ENCODE measurements at regions not wholly inside any gene's neighbourhood (a gene's known extent, or its start where the extent isn't known, plus 50 kb on each side); places are given as distances from the start of the nearest gene placed in this dataset.

DNA sequence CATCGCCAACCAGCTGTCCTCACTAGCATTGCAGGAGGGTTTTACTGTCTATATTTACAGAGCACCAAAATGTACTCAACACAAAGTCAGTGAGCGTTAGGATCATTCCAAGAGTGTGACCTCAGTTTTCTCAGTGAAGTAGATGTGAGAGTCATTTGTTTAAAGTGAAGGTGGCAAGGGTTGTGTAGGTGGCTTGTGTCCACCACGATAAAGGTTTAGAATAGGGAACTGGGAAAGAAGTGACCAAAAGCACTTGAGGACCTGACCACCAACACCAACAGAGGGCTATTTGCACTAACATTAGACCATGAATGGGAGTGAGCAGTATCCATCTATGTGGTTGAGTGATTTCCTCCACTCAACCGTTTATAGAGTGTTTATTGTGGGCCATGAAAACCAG is 152.5 kb upstream of the POU2AF2 start:
- H3F3A ChIP-seq (ENCODE audit: insufficient read depth, low read length): 0 out of 2 replicates have a peak, but pooled peaks cover 3% of the 10 kb centered on the region
- peaks cover 19% of the 10 kb centered on the region for H3K27me3 ChIP-seq (replicated peaks; ENCODE audit: insufficient read depth, low read length)
- no peaks in the 10 kb centered on the region for H3K9me3 ChIP-seq (replicated peaks; ENCODE audit: insufficient read depth, low read length)
- no peaks in the 10 kb centered on the region for H4K20me1 ChIP-seq (ENCODE audit: insufficient read depth, low read length)
- no peak for DNase-seq
- H3K36me3 ChIP-seq (replicated peaks; ENCODE audit: insufficient read depth, low read length): no peaks in the 10 kb centered on the region
- no peak overlapping the region for H3K4me2 ChIP-seq (ENCODE audit: low read depth, low read length)
- no peak overlapping the region for H2AFZ ChIP-seq (ENCODE audit: low read length)
- H3K9ac ChIP-seq (ENCODE audit: low read length): no peak overlapping the region
- TF ChIP-seq EZH2 (optimal IDR thresholded peaks at IDR 0.05; ENCODE audit: low read depth, low read length) (no peak), EZH2phosphoT487 (IDR thresholded peaks at IDR 0.05; ENCODE audit: low read length) (no peak)
- TF ChIP-seq, protein P1, sequence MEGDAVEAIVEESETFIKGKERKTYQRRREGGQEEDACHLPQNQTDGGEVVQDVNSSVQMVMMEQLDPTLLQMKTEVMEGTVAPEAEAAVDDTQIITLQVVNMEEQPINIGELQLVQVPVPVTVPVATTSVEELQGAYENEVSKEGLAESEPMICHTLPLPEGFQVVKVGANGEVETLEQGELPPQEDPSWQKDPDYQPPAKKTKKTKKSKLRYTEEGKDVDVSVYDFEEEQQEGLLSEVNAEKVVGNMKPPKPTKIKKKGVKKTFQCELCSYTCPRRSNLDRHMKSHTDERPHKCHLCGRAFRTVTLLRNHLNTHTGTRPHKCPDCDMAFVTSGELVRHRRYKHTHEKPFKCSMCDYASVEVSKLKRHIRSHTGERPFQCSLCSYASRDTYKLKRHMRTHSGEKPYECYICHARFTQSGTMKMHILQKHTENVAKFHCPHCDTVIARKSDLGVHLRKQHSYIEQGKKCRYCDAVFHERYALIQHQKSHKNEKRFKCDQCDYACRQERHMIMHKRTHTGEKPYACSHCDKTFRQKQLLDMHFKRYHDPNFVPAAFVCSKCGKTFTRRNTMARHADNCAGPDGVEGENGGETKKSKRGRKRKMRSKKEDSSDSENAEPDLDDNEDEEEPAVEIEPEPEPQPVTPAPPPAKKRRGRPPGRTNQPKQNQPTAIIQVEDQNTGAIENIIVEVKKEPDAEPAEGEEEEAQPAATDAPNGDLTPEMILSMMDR (IDR thresholded peaks at IDR 0.05; ENCODE audit: low read length): no peak
- H3K4me3 ChIP-seq (ENCODE audit: low read length): no peak overlapping the region
- H3K9me2 ChIP-seq (replicated peaks; ENCODE audit: insufficient read depth, low read length): no peaks in the 10 kb centered on the region
- no peaks in the 10 kb centered on the region for H3K79me2 ChIP-seq (ENCODE audit: low read length)
- H3K4me1 ChIP-seq (ENCODE audit: low read length): peaks cover 23% of the 10 kb centered on the region
- no peak overlapping the region for H3K27ac ChIP-seq (ENCODE audit: low read length)

DNA sequence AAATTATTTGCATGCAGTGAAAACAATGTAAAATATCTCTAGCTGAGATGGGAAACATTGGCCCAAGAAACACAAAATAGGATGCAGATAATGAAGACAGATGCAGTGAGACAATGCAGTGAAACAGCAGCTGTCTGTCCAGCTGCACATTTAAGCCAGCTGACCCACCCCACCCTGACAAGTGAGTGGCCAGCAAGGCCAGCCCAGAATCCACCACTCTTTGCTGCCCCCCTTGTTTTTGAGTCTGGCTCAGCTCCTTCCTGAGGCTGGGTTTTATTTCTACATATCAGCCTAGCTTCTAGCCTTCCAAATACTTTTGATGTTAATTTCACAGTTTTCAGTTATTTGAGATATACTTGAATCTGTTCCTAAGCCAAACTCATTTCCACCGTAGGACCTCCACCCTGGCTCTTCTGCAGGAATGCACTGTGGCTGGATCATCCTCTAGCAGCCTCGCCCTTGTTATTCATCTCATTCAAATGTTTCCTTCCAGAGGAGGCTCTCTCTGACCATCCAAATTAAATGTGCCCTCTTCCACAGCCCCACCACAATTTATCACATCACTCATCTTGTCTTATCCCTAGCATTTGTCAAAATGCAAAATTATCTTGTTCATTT is 154.1 kb upstream of the POU2AF2 start:
- H3K4me3 ChIP-seq (ENCODE audit: low read length): no peak overlapping the region
- H3K4me2 ChIP-seq (ENCODE audit: low read depth, low read length): no peak overlapping the region

DNA sequence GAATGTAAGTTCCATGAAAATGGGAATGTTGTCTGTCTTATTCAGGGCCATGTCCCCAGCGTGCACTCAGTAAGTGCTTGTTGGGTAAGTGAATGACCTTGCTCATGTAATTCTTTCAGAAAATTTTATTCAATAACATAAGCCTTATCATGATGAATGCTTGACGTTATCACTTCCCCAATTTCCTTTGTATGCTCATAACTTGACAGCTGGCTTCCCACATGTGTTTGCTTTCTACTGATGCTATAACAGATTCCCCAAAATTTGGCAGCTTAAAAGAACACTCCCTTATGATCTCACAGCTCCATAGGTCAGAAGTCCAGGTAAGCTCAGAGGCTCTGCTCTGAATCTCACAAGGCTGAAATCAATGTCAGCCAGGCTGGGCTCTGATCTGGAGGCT is 155.8 kb upstream of the POU2AF2 start:
- H3K79me2 ChIP-seq (ENCODE audit: low read length): no peaks in the 10 kb centered on the region
- no peaks in the 10 kb centered on the region for H3K36me3 ChIP-seq (replicated peaks; ENCODE audit: insufficient read depth, low read length)
- H3K4me3 ChIP-seq (ENCODE audit: low read length): no peak overlapping the region
- TF ChIP-seq, protein P1 (IDR thresholded peaks at IDR 0.05; ENCODE audit: low read length): no peak
- no peak for TF ChIP-seq EZH2 (optimal IDR thresholded peaks at IDR 0.05; ENCODE audit: low read depth, low read length)
- TF ChIP-seq EZH2phosphoT487 (IDR thresholded peaks at IDR 0.05; ENCODE audit: low read length): no peak
- H3K4me1 ChIP-seq (ENCODE audit: low read length): peaks cover 5% of the 10 kb centered on the region; the same call in 1 of the 2 replicates
- H3K27me3 ChIP-seq (replicated peaks; ENCODE audit: insufficient read depth, low read length): no peaks in the 10 kb centered on the region; the same call in 1 of the 2 replicates
- no peak overlapping the region for H3K9ac ChIP-seq (ENCODE audit: low read length)
- no peak overlapping the region for H3K4me2 ChIP-seq (ENCODE audit: low read depth, low read length)
- H2AFZ ChIP-seq (ENCODE audit: low read length): no peak overlapping the region
- no peaks in the 10 kb centered on the region for H4K20me1 ChIP-seq (ENCODE audit: insufficient read depth, low read length)
- no peaks in the 10 kb centered on the region for H3K9me2 ChIP-seq (replicated peaks; ENCODE audit: insufficient read depth, low read length)
- no peak overlapping the region for H3K27ac ChIP-seq (ENCODE audit: low read length)
- no peaks in the 10 kb centered on the region for H3K9me3 ChIP-seq (replicated peaks; ENCODE audit: insufficient read depth, low read length)
- H3F3A ChIP-seq (ENCODE audit: insufficient read depth, low read length): no peaks in the 10 kb centered on the region
- no peak for DNase-seq

More for the DNA sequence above, 154.1 kb upstream of the POU2AF2 start:
- H3K79me2 ChIP-seq (ENCODE audit: low read length): no peaks in the 10 kb centered on the region
- DNase-seq: no peak
- H2AFZ ChIP-seq (ENCODE audit: low read length): no peak overlapping the region
- H3K9me3 ChIP-seq (replicated peaks; ENCODE audit: insufficient read depth, low read length): no peaks in the 10 kb centered on the region
- no peak overlapping the region for H3K9ac ChIP-seq (ENCODE audit: low read length)
- H3K9me2 ChIP-seq (replicated peaks; ENCODE audit: insufficient read depth, low read length): no peaks in the 10 kb centered on the region
- TF ChIP-seq, protein P1 (IDR thresholded peaks at IDR 0.05; ENCODE audit: low read length): no peak
- TF ChIP-seq EZH2 (optimal IDR thresholded peaks at IDR 0.05; ENCODE audit: low read depth, low read length): no peak
- TF ChIP-seq EZH2phosphoT487 (IDR thresholded peaks at IDR 0.05; ENCODE audit: low read length): no peak
- H4K20me1 ChIP-seq (ENCODE audit: insufficient read depth, low read length): no peaks in the 10 kb centered on the region
- no peaks in the 10 kb centered on the region for H3K36me3 ChIP-seq (replicated peaks; ENCODE audit: insufficient read depth, low read length)
- H3K27me3 ChIP-seq (replicated peaks; ENCODE audit: insufficient read depth, low read length): peaks cover 6% of the 10 kb centered on the region; the same call in 1 of the 2 replicates
- no peaks in the 10 kb centered on the region for H3F3A ChIP-seq (ENCODE audit: insufficient read depth, low read length)
- peaks cover 15% of the 10 kb centered on the region; the same call in 1 of the 2 replicates for H3K4me1 ChIP-seq (ENCODE audit: low read length)
- no peak overlapping the region for H3K27ac ChIP-seq (ENCODE audit: low read length)

Data from MM.1S (cell line).